ENCODE measurements at regions not wholly inside any gene's neighbourhood (a gene's known extent, or its start where the extent isn't known, plus 50 kb on each side); places are given as distances from the start of the nearest gene placed in this dataset.

DNA sequence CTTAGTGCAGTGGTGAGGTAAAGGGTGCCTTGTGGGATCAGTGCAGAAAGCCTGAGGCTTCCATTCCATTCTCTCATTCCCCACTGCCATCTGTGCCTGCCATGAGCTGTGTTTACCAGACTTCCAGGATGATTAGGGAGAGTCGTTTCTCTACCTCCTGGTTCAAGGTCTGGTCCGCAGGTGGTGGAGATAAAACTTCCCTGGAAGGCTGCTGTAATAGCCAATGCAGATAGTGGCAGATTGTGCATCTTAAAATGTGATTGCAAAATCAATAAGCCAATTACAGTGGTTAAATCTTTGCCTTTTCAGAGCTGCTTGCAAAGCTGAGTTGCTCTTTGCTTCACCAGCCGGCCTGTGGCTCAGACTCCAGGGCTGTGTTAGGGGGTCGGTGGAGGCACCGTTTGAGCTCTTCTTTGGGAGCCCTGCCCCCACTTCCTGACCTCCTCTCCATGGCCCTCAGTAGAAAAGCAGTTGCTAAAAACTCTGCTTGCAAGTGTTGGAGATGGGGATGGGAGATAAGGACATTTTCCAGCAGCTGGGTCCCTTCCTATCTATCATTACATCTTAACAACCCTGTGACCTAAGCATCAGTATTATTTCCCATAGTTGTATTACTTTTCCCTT lies 95.2 kb upstream of the HS6ST1 start:
- in situ Hi-C loops (cut with MboI): no loop called here
- no TSS peak for BruUV-seq (replicated peaks)
- POLR2A ChIA-PET: interaction anchor here (0.7 to 1.5 kb wide), 3 partner anchors 9 to 468 kb away, joined by 3 to 9 read pairs (median 4); no protein-coding TSS in a partner anchor

More for the DNA sequence above, 95.2 kb upstream of the HS6ST1 start:
- WGBS (ENCODE audit: insufficient coverage, low coverage, missing lambda C conversion rate): 0% methylated on average over 3 of the region's 5 CpGs
- FAIRE-seq (no peak), ATAC-seq (no peak), DNase-seq (ENCODE audit: extremely low read depth in 1 of 4, low spot score in 3 of 4) (no peak)
- intact Hi-C loops (cut with micrococcal nuclease): loop anchor here (10.0 kb wide), 1 partner anchor 239 kb away; no protein-coding TSS in a partner anchor
- Histone ChIP-seq H3K9ac (ENCODE audit: insufficient read depth in 1 of 2, low read depth in 2 of 2, low read length in 2 of 2) (no peak overlapping the region), H3K9me3 (replicated peaks; ENCODE audit: control insufficient read depth, insufficient read depth, low read depth, low read length) (no peaks in the 10 kb centered on the region), H4K20me1 (replicated peaks; ENCODE audit: control insufficient read depth, insufficient read depth, low read length) (no peaks in the 10 kb centered on the region; the same call in 1 of the 2 replicates), H3K9me1 (ENCODE audit: control insufficient read depth, insufficient read depth, low read length) (peaks cover 3% of the 10 kb centered on the region), H3K27ac (ENCODE audit: extremely low read depth, low read depth, low read length) (no peak overlapping the region), H3K4me3 (no peak overlapping the region), H3K36me3 (ENCODE audit: control insufficient read depth, insufficient read depth, low read length) (no peaks in the 10 kb centered on the region), H3K4me2 (ENCODE audit: insufficient read depth, low read length) (no peak overlapping the region), H3K4me1 (replicated peaks in 1 of 2; ENCODE audit: control insufficient read depth in 2 of 2, insufficient read depth in 2 of 2, low read length in 2 of 2) (no peaks in the 10 kb centered on the region; a peak in 2 of 5 replicates), H2AFZ (ENCODE audit: low read depth, low read length) (no peak overlapping the region), H3K79me2 (ENCODE audit: control insufficient read depth, insufficient read depth, low read length) (no peaks in the 10 kb centered on the region), H3K27me3 (ENCODE audit: control insufficient read depth in 2 of 2, insufficient read depth in 2 of 2, low read length in 2 of 2) (peaks cover 0 to 39% of the 10 kb centered on the region in 2 experiments; a peak in 4 of 5 replicates)
- CTCF ChIA-PET (ENCODE audit: low intra/inter-chr PET ratio): interaction anchor here (0.6 kb wide), 1 partner anchor 185 kb away, joined by 5 read pairs; no protein-coding TSS in a partner anchor
- TF ChIP-seq TEAD4 (IDR thresholded peaks at IDR 0.05; ENCODE audit: low read length): no peak
- TF ChIP-seq TEAD4 (CRISPR knock-in tag; IDR thresholded peaks at IDR 0.05; ENCODE audit: borderline replicate concordance): no peak
- no peak for TF ChIP-seq HNRNPH1 (optimal IDR thresholded peaks at IDR 0.05; ENCODE audit: low read depth, low read length)
- no peak for TF ChIP-seq ZNF324 (CRISPR knock-in tag; IDR thresholded peaks at IDR 0.05)
- no peak for TF ChIP-seq HNRNPUL1 (IDR thresholded peaks at IDR 0.05; ENCODE audit: low read length)
- no peak for TF ChIP-seq CHCHD3 (CRISPR knock-in tag; IDR thresholded peaks at IDR 0.05)
- no peak for TF ChIP-seq BHLHE40 (IDR thresholded peaks at IDR 0.05; ENCODE audit: low read length)
- TF ChIP-seq ETV5 (CRISPR knock-in tag; IDR thresholded peaks at IDR 0.05; ENCODE audit: low read depth): no peak
- TF ChIP-seq, protein P1, sequence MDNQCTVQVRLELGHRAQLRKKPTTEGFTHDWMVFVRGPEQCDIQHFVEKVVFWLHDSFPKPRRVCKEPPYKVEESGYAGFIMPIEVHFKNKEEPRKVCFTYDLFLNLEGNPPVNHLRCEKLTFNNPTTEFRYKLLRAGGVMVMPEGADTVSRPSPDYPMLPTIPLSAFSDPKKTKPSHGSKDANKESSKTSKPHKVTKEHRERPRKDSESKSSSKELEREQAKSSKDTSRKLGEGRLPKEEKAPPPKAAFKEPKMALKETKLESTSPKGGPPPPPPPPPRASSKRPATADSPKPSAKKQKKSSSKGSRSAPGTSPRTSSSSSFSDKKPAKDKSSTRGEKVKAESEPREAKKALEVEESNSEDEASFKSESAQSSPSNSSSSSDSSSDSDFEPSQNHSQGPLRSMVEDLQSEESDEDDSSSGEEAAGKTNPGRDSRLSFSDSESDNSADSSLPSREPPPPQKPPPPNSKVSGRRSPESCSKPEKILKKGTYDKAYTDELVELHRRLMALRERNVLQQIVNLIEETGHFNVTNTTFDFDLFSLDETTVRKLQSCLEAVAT (IDR thresholded peaks at IDR 0.05): no peak
